HL-60/S4 treated with phorbol 12-myristate 13-acetate at 8.2 ng/mL for 4 days and 3 days (cell line): ENCODE measurements at regions not wholly inside any gene's neighbourhood (a gene's known extent, or its start where the extent isn't known, plus 50 kb on each side); places are given as distances from the start of the nearest gene placed in this dataset.
"Not testable (repeated sequence)": the region's sequence is repeated elsewhere in the genome, so short reads cannot be mapped to it uniquely, and the experiment has no call there.

Experiments used
- in situ Hi-C: fragments of 300-500 bp; cut with MboI; formaldehyde crosslinking; loops from 2 replicates; pipeline ENCODE4 v1.15.0; 2022; ENCODE audit warnings: low sequenced_read_pairs

DNA sequence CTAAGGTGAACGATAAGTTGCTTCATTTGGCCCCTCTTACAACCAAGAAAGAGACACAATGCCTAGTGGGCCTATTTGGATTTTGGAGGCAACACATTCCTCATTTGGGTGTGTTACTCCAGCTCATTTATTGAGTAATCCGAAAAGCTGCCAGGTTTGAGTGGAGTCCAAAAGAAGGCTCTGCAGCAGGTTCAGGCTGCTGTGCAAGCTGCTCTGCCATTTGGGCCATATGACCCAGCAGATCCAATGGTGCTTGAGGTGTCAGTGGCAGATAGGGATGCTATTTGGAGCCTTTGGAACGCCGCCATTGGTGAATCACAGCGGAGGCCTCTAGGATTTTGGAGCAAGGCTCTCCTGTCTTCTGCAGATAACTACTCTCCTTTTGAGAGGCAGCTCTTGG, 176.4 kb downstream of the AKR1D1 start:
- in situ Hi-C loops, result not testable (repeated sequence)

DNA sequence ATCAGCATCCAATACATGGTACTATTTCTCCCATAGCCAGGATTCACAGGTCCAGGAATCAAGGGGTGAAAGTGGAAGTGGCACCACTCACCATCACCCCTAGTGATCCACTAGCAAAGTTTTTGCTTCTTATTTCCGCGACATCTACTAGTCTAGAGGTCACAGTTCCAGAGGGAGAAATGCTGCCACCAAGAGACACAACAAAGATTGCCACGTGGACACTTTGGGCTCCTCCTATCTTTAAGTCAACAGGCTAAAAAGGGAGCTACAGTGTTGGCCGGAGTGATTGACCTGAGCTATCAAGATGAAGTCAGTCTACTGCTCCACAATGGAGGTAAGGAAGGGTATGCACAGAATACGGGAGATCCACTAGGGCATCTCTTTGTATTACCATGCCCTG, 178.2 kb downstream of the AKR1D1 start:
- in situ Hi-C loops, result no loop called here

DNA sequence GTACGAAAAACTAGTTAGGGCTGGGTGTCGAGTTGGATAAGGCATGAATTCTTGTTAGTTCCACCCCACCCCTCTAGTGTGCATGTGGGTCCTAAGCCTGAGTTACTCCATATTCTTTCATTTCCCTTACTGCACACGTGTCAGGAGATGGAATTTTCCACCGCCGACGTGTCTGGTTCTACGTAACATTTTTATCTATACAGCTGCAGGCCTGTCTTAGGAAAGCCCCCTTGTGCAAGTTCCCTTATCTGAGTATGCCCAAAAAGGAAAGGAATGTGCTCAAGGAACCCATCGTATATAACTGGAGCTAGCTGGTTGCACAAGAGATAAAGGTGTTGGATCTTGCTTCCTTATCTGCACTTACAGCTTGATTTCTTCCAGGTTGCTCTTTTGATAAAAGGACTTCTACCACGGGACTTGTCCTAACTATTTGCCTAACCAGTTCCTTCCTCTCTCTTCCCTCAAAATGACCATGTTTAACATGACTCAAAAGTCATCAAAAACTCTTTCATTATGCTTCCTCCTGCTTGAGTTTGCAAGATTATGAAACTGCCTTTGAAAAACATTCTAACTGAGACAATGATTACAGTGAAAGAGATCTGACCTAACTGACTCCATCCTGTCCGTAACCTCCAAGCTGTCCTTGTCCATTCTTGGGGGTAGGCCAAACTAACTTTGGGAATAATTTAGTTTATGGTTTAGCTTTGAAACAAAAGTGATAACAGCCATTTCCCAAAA, 181.4 kb downstream of the AKR1D1 start:
- in situ Hi-C loops, result no loop called here

DNA sequence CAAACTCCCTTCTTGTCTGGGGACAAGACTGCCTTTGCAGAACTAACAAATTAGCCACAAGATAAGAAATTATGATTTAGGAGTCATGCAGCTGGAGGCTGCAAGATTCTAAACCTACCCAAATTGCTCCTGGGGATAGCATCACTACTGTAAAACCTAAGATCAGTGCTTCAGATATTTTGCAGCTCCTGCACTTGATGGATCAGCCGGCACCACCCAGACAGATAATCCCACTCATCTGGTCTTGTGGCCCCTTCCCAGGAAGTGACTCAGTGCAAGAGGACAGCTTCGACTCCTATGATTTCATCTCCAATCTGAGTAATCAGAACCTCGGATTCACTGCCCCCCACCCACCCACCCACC, 181.9 kb downstream of the AKR1D1 start:
- in situ Hi-C loops, result no loop called here

DNA sequence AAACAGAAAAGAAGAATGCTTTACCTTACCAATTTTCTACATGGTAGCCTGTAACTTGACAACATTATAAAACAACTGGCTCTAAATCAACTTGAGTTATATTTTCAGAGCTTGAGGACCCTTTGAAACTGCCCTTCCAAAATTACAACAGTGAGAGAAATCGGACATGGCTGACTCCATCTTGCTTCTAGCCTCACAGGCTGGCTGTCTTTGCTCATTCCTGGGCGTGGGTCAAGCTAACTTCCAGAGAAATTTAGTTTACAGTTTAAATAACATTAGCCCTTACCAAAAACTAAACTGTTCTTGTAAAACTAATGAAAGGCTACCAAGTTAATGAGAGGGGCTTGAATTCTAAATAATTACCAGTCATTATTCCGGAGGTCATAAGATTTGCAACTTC, 183.4 kb downstream of the AKR1D1 start:
- in situ Hi-C loops, result no loop called here

DNA sequence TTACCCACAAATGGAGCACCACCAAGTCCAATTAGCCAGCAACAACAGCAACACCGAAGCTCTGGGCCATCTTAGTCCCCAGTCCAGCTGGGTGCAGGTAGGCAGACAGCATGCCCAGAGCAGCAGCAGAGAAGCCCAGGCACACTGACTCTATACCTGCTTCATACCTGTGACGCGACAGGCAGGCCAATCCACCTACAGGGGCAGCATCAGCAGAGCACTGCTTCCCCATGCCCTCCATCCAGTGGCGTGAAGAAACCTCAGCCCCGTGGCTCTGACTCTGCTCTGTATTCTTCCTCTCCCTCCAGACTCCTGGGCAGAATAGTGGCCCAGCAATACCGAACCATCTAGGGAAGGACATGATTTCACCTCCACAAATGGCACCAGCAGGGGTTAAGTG, 191.7 kb downstream of the AKR1D1 start:
- in situ Hi-C loops, result no loop called here

DNA sequence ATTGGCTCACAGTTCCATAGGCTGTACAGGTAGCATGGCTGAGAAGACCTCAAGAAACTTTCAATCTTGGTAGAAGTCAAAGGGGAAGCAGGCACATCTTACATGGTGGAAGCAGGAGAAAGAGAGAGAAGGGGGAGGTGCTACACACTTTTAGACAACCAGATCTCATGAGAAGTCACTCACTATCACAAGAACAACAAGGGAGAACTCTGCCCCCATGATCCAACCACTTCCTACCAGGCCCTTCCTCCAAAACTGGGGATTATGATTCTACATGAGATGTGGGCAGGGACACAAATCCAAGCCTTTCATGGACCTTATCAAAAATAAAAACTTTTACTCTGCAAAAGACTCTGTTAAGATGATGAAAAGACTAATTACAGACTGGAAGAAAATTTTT, 183.2 kb upstream of the TRIM24 start:
- in situ Hi-C loops, result no loop called here

DNA sequence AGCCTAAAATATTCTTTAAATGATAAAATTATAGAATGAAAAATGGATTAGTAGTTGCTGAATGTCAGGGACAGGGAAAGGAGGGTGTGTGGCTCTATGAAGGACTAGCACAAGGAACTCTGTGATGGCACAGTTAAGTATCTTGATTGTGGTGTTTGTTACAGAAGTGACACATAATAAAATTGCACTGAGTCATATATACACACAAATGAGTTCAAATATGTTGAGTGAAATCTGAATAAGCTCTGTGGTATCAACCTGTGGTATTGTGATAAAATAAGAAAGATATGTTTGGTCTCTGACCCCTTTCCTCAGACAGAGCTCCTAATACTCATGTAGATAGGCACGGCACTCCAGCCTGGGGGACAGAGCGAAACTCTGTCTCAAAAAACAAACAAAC, 181.5 kb upstream of the TRIM24 start:
- in situ Hi-C loops, result no loop called here

DNA sequence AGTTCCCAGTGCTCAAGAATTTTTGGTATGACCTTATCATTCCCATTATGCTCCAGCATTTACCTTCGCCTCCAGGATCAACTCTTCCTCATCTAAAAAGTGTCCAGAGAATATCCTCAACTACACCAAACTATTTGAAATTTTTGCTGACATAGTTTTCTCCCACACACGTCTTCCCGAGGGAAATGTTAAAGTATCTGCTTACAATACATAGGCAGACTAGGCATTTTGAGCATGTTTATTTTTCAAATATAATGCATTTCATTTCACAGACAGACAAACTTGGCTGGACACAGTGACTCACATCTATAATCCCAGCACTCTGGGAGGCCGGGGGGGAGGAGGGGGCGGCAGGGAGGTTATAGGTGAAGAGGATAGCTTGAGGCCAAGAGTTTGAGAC, 177.1 kb upstream of the TRIM24 start:
- in situ Hi-C loops, result no loop called here

DNA sequence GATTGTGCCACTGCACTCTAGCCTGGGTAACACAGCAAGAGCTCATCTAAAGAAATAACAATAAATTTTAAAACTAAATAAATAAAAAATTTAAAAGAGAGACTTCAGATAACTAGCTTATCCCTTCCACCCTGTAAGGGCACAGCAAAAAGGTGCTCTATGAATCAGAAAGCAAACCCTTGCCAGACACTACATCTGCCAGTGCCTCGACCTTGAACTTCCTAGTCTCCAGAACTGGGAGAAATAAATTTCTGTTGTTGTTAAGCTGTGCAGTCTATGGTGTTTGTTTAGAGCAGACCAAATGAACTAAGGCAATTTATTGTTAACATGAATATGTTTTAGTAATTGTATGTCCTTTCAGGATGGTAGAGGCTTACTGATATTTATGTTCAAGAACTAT, 174.9 kb upstream of the TRIM24 start:
- in situ Hi-C loops, result no loop called here

DNA sequence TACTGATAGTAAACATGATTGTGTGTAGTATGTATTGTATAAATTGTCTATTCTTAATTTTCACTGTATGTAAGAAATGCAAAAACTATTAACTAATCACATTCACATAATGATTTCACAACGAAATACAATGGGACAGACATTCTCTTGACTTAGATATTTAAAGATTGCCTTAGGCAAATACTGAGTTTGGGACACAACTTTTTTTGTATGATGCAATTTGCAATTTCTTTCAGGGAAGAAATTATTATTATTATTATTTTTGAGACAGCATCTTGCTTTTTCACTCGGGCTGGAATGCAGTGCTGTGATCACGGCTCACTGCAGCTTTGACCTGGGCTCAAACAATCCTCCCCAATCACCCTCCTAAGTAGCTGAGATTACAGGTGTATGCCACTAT, 173.2 kb upstream of the TRIM24 start:
- in situ Hi-C loops, result no loop called here

DNA sequence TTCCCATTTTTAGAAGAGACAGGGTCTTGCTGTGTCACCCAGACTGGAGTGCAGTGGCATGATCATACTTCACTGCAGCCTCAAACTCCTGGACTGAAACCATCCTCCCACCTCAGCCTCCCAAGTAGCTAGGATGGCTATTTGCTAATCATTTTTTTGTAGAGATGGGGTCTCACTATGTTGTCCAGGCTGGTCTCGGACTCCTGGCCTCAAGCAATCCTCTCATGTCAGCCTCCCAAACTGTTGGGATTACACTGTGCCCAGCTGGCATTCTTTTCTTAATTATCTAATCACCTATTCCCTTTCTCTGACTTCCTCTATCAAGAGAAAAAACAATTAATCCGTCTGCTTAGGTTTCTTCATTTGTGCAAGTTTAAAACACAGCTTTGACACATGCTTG, 172.5 kb upstream of the TRIM24 start:
- in situ Hi-C loops, result no loop called here

DNA sequence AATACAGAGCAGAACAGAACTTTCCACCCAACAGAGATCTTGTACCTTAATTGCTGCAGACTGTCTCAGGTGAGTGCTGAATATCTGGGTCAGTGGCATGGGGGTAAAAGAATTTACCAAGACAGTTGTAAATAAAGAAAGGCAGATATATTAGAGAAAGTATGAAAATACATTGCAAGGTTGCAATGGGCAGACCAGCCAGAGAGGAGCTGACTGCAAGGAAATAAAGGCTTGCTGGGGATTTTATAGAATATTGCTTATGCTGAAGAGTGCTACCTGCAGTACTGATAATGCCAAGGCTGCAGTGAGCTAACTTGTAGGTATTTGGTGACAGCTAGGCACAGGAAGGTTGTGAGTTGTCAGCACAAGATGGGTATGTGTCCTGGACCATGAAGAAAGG, 171.0 kb upstream of the TRIM24 start:
- in situ Hi-C loops, result no loop called here

DNA sequence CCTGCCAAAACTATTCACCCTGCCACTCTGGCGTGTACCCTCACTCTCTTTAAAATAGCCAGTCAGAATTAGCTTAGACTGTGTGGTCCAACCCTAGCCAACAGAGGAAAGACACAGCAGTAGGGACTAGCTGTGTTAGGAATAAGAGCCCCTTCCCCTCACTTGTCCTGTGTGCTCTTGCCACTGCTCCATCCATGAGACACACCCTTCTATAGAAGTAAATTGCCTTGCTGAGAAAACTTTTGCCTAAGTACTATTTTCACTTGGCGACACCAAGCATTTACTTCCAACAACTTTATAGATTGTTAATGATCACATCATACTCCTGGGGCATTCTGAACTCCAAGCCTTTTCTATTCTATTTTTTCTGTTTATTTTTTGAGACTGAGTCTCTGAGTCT, 170.2 kb upstream of the TRIM24 start:
- in situ Hi-C loops, result no loop called here

DNA sequence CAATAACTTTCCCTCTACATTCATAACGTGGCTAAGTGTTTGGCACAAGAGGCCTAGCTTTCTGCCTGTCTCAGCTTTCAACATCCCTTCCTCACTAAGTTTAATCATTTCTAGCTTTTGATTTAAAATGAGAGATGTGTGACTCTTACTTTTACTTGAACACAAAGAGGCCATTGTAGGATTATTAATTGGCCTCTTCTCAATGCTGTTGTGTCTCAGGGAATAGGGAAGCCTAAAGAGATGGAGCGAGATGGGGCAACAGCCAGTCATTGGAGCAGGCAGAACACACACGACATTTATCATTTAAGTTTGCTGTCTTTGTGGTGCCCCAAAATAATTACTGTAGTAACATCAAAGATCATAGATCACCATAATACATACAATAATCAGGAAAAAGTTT, 167.1 kb upstream of the TRIM24 start:
- in situ Hi-C loops, result no loop called here

DNA sequence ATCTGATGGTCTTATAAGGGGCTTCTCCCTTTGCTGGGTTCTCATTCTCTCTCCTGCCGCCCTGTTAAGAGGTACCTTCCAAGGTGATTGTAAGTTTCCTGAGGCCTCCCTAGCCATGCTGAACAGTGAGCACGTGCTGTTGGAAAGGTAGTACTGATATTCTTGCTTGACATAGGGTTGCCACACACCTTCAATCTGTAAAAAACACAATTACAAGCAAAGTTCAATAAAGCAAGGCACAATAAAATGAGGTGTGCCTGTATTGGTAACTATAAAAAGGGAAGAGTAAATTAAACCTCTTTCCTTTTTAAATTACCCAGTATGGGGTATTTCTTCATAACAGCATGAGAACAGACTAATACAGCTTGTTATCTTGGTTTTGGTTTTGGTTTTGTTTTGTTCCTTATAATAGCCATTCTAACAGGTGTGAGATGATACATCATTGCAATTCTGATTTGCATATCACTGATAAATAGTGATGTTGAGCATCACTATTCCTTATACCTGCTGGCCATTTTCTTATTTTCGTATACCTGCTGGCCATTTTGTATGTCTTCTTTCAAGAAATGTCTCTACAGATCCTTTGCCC, 164.9 kb upstream of the TRIM24 start:
- in situ Hi-C loops, result no loop called here

DNA sequence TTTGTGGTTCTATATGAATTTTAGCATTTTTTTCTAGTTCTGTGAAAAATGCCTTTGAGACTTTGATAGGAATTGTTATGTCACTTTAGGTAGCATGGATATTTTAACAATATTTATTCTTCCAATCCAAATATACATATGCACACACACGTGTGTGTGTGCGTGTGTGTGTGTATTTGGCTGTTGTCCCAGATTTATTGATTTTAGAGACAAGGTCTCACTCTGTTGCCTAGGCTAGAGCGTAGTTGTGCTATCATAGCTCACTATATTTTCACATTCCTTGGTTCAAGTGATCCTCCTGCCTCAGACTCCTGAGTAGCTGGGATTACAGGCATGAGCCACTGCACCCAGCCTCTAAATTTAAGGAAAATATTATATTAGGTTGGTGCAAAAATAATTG, 162.5 kb upstream of the TRIM24 start:
- in situ Hi-C loops, result no loop called here

DNA sequence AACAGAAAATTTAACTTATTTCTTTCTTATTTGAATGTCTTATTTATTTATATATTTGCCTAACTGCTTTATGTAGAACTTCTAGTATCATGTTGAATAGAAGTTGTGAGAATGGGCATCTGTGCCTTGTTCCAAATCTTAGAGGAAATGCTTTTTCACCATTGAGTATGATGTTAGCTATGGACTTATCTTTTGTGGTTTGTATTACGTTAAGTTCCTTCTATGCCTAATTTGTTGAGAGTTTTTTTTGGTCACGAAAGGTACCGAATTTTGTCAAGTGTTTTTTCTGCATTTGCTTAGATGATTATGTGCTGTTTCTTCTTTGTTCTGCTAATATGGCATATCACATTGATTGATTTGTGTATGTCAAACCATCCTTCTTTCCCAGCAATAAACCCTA, 161.0 kb upstream of the TRIM24 start:
- in situ Hi-C loops, result no loop called here

DNA sequence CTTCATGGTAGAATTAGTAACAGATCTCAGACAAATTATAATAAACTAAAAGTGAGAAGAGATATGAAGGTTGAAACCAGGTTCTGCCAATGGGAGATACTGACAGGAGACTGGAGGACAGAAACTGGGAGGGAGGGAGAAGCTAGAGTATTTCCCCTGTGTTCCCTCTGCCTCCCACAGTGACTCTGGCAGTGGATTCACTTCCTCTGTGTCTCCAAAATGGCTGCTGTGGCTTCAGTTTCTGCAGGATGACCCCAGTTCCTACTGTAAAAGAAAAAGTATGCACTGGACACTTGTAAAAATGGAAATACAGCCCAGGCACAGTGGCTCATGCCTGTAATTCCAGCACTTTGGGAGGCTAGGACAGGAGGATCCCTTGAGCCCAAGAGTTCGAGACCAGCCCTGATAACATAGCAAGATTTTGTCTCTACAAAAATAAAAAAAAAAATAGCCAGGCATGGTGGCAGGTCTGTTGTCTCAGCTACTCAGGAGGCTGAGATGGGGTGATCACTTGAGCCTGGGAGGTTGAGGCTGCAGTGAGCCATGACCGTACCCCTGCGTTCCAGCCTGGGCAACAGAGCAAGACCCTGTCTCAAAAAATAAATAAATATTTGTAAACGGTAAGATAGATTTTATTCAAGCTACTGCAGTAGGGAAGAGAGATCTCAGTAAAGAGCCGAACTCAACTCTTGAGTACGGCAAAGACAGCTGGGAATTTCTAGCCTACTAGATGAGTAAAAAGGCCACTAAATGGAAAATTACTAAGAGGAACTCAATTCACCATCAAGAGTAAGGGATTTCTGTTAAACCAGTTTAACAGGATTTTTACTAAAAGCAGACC, 156.6 kb upstream of the TRIM24 start:
- in situ Hi-C loops, result no loop called here

DNA sequence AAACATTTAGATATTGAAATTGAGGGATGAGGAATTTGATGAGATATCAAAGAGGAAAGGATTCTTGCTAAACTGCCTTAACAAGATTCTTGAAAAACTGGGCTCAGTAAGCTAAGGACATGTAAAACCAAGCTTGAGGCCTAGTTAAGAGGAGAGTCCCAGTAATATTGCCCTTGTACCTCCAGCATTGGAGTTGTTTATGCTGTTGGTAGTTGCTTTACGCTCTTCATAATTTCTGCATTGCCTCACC, 156.1 kb upstream of the TRIM24 start:
- in situ Hi-C loops, result no loop called here

DNA sequence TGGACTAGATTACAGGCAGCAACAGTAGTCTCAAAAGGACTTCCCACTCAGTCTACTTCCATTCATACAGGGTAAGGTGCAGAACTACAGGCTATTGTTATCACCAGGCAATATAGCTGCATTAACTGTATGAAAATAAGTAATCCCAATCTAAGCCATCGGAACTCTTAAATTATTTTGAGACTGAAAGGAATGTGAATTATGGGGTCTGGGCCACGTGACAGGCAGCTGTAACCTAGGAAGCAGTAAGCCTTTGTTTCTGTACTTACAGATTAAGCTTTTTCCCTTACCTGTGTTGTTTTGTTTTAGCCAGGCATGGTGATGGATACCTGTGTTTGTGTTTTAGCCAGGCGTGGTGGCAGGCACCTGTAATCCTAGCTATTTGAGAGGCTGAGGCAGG, 152.4 kb upstream of the TRIM24 start:
- in situ Hi-C loops, result no loop called here

DNA sequence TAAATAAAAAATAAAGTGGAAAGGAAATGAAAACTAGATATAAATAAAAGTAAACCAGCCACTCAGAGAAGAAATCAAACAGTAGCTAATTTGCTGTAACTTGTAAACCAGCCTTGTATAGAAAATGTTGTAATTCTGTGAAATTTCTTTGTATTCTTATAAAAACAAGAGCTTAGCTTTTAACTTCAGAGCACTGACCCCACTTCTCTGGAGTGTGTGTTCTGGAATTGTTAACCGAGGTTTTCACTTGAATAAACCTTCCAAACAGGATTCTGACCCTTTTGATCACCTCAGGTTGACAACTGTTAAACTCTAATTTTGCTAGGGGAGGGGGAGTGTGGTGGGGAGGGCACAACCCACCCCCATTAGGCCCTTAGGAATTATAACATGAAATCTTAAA, 151.9 kb upstream of the TRIM24 start:
- in situ Hi-C loops, result no loop called here

DNA sequence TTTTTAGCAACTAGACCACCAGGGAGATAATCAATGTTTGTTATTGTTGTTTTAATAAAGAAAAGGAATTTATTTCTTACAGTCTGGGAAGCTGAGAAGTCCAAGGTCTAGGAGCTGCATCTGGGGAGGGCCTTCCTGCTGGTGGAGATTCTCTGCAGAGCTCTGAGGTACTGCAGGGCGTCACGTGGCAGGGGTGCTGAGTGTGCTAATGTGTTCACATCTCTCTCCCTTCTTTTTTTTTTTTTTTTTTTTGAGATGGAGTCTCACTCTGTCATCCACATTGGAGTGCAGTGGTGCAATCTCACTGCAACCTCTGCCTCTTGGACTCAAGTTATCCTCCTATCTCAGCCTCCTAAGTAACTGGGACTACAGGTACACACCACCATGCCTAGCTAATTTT, 150.9 kb upstream of the TRIM24 start:
- in situ Hi-C loops, result no loop called here
